ENCODE measurements at regions not wholly inside any gene's neighbourhood (a gene's known extent, or its start where the extent isn't known, plus 50 kb on each side); places are given as distances from the start of the nearest gene placed in this dataset.

DNA sequence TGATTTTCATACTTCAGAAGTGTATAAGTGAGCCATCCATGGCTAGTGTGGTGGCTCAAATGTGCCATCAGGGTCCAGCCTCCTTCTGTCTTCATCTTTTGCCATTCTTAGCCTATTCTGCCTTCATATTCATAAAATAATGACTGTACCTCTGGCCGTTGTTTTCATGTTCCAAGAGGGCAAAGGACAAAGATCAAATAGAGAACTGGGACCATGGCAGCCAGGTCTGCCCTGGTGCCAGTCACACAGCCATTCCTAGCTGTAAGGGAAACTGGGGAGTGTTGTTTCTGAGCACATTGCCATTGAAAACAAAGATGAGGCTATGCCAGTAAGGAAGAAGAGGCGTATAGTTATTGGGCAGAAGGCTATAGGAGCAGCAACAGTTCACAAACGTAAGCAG lies 518.6 kb downstream of the TFAP2B start:
- TF ChIP-seq, protein P1, sequence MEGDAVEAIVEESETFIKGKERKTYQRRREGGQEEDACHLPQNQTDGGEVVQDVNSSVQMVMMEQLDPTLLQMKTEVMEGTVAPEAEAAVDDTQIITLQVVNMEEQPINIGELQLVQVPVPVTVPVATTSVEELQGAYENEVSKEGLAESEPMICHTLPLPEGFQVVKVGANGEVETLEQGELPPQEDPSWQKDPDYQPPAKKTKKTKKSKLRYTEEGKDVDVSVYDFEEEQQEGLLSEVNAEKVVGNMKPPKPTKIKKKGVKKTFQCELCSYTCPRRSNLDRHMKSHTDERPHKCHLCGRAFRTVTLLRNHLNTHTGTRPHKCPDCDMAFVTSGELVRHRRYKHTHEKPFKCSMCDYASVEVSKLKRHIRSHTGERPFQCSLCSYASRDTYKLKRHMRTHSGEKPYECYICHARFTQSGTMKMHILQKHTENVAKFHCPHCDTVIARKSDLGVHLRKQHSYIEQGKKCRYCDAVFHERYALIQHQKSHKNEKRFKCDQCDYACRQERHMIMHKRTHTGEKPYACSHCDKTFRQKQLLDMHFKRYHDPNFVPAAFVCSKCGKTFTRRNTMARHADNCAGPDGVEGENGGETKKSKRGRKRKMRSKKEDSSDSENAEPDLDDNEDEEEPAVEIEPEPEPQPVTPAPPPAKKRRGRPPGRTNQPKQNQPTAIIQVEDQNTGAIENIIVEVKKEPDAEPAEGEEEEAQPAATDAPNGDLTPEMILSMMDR (IDR thresholded peaks at IDR 0.05; ENCODE audit: low read depth, low read length, poor library complexity, severe bottlenecking): no peak
- TF ChIP-seq EZH2phosphoT487 (IDR thresholded peaks at IDR 0.05; ENCODE audit: borderline replicate concordance, low read length): no peak
